Stimulated activated CD8-positive, alpha-beta memory T cell treated with anti-CD3 and anti-CD28 coated beads, Interleukin-2, amount 100 ng/mL, for 48 hours (primary cell): ENCODE measurements at regions not wholly inside any gene's neighbourhood (a gene's known extent, or its start where the extent isn't known, plus 50 kb on each side); places are given as distances from the start of the nearest gene placed in this dataset.
"Not testable (repeated sequence)": the region's sequence is repeated elsewhere in the genome, so short reads cannot be mapped to it uniquely, and the experiment has no call there.

ENCODE experiments used
- DNase-seq, 2 donors: peaks; one replicate each; pipeline ENCODE4 v3.0.0-alpha.2; 2020; ENCODE audit warnings: low read depth in 2 of 2

DNA sequence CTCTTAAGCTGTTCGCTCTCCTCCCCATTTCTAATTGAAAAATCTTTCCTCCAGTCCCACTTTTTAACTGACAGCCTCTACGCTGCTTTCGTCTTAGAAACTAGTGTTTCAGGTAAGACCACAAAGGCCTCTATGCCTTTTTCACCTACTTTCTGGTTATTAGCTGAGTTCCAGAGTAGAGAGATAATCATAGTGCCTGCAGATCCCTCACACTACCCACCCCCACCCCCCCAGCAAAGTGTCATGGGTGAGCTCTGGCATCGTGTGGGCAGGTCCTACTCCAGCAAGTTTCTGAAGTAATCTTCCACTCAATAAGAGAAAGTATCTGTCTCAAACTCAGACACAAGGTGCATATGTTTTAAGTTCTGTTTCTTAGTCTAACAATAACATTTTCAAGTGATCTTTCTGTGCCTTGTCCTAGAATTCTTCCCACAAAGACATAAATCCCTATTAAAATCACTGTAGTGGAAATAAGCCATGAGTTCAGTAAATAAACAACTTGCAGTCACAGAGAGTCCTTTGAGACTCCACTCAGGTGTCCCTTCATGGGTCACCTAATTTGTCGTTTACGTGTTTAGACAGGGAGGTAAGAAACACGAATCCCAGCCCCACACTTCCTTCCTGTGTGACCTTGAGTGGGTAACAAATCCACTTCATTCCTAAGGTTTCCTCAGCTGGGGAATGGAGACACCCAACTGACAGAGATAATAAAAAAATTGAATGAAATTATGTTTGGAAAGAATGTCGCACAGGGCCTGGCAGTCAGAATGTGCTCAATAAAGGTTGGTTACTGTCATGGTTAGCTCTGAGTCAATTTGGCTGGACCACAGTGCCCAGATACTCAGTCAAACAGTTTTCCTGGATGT, 228.9 kb upstream of the CAND1 start:
- DNase-seq: no peak

DNA sequence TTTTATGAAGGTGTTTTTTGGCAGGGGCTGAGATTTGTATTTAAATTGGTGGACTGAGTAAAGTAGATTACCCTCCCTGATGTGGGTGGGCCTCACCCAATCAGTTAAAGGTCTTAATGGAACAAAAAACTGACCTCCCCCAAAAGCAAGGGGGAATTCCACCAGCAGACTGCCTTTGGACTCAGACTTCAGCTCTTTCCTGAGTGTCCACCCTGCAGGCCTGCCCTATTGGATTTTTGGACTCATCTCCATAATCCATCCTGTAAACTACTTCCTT, 228.4 kb upstream of the CAND1 start:
- no peak for DNase-seq

DNA sequence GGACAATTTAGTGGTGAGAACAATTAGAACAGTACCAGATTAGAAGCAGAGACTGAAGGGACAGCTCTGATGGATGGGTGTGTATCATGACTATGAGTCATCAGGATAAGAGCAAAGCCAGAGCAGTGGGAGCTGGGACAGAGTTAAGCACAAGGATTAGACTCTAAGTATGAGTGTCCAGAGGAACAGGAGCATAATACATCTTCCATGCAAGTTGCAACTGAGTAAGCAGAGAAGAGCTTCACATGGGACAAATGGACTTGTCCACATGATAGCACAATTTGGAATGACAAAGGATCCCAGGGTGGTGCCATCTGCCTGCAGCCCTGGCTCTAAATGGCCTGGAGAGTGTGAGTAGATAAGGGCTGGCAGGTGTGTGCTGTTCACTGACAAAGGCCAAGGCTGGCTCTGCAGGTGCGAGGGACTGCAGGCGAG, 226.4 kb upstream of the CAND1 start:
- no peak for DNase-seq

DNA sequence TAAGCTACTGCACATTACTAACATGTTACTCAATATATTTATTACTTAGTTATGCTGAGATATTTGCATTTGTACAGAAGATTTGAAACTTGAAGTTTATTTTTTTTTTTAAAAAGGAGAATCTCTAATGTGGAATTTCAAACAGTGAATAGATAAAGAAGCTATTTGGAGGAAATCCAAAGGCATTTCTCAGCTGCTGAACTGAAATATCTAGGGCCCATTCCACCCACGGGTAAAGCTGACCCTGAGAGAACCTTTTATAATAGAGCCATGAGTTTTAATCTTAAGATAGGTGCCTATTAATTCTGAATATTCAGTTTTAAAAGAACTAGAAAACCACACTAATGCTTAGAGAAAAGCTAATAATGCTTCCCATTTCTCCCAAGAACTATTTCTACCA, 225.4 kb upstream of the CAND1 start:
- DNase-seq: no peak

DNA sequence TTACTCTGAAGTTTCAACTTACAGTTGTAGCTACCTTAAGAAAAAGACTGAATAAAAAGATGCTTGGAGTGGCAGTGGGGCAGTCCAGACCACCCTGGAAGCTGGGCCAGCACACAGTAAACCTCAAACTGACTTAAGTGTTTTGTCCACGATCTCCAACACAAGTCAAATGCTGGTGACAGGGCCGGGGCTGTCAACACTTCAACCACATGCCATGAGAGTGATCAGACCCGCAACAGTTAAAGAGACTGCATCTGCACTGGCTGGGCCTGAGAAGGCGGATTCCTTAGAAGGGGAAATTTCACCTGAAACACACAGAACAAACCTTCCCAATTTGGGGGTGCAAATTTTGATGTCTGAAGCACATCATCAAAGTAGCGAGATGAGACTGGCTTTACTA, 223.5 kb upstream of the CAND1 start:
- DNase-seq: no peak

DNA sequence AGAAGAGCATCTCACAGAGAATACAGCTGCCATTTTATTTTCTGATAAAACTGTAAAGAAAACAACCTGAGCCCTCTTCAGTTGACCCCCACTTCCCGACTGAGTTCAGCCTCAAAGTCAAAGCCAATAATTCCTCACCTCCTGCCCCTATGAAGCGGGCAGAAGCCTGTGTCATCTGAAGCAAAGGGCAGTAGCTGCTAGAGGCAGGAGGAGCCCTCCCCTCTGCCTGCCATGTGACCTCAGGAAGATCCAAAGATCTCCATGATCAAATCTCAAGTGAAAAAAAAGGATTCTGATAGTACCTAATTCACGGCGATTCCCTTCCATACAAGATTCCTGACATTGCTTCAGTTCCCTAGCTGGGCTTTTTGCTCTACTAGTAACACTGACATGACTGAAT, 223.1 kb upstream of the CAND1 start:
- no peak for DNase-seq

DNA sequence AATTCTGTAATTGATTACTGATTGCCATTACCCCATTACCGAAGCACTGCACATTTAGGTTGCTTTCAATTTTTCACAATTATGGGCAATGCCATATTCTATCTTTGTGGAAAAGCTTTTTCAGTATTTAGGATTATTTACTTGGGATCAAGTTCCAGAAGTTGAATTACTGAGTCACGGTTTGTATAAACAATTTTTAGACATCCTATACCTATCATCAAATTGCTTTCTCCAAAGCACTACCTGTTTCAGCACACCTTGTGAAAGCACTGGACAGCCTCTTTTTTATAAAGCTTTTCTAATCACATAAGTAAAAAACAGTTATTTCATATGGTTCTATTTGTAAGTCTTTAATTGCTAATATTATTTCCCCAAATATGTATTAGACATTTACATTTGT, 221.5 kb upstream of the CAND1 start:
- DNase-seq: no peak

DNA sequence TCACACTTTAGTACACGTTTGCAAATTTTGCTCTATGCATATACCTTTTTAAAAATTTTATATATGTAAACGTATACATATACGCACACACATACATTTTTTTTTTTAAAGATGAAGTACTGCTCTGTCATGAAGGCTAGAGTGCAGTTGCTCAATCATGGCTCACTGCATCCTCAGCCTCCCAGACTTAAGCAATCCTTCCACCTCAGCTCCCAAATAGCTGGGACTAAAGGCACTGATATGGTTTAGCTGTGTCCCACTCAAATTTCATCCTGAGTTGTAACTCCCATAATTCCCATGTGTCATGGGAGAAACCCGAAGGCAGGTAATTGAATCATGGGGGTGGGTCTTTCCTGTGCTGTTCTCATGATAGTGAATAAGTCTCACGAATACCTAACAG, 220.8 kb upstream of the CAND1 start:
- DNase-seq: no peak

DNA sequence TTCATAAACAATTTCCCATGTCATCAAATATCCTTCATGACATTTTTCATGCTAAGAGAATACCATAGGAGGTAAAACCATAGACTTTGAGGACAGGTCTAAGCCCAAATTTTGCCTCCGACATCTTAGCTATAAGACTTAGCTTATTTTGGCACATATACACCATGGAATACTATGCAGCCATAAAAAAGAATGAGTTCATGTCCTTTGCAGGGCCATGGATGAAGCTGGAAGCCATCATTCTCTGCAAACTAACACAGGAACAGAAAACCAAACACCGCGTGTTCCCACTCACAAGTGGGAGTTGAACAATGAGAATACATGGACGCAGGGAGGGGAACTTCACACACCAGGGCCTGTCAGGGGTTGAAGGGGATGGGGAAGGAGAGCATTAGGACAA, 220.0 kb upstream of the CAND1 start:
- not testable (repeated sequence) for DNase-seq

DNA sequence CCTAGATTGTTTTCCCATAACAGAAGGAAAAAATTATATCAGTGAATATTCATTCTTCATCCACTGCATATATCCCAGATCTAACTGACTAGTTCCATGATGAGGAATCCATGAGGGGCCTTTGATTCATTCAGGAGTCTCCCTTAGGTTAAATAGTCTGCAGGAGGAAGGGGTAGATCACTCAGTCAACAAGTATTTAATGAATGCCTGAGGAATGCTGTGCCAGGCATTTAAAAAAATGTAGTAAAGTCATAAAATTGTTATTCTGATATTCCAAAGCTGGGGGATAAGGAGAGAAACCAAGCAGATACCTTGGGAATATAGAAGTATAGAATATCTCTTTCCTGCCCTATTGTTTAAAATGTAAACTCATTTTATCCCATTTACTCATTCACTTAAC, 216.2 kb upstream of the CAND1 start:
- no peak for DNase-seq

DNA sequence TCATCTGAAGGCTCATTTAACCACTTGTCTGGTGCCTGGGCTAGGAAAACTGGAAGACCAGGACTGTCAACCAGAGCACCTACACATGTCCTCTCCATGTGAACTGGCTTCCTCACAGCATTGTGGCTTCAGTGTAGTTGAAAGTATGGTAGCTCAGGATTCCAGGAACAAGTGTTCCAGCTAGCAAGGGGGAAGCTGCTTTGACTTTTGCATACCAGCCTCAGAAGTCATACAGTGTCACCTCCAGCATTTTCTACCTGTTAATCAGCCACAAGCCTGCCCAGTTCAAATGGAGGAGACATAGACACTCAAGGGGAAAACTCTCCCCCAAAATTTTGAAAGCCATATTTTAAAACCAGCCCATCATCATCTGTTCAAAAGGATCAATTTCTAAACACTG, 212.8 kb upstream of the CAND1 start:
- no peak for DNase-seq

DNA sequence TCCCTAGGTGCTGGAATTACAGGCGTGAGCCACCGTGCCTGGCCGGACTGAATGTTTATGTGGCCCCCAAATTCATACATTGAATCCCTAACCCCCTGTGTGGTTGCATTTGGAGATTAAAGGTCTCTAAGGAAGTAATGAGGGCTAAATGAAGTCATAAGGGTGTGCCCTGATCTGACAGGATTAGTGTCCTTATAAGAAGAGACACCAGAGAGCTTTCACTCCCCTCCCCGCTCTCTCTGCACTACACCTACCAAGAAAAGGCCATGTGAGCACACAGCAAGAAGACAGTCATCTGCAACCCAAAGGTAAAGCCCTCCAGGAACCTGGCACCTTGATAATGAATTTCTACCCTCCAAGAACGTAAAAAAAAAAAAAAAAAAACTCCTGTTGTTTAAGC, 212.1 kb upstream of the CAND1 start:
- no peak for DNase-seq

DNA sequence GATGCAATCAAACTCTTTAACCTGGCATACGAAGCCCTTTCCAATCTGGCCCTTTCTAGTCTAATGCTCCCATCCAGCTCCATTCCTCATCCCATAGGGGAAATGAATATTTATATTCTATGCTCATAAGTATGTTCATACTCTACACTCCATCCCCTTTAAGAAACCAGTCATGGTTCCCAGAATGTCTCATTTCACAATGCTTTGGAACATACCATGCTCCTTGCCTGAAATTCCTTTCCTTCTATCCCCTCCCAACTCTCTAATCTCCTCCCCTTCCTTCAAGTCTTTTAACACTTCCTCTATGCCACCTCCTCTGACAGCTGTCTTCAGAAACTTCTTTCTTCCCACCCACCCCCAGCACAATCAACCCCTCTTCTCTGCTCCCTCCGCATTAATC, 207.0 kb upstream of the CAND1 start:
- DNase-seq: no peak

DNA sequence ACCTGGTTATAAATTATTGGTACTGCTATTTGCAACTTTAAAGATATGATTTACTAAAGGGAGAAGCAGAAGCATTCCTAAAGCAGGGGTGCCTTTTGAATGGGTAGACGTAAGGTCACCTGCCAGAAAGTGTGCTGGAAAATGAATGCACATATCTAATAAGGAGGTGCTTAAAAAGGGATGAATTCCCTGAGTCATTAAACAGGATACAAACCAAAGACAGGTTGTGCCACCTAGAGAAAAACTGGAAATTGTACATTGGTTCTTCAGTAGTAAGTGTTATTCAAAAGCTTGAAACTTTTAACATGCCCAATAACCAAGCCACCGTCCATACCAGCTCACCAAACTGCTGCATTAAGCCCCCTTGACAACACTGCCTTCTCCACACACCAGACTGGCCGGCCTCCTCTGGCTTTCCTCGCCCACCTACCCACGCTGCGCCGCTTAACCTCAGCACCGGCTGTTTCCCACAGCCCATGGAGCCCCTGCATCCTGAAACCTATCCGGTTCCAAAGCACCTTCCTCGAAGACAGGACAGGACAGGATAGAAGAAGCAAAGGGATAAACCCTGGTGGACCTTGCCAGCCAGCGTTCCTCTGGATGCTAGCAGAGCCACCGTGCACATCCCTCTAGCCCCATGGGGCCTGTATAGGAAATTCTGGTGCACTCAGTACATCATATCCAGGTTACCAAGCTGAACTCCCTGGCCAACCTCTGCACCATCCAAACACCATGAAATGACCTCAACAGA, 201.5 kb upstream of the CAND1 start:
- DNase-seq: no peak

DNA sequence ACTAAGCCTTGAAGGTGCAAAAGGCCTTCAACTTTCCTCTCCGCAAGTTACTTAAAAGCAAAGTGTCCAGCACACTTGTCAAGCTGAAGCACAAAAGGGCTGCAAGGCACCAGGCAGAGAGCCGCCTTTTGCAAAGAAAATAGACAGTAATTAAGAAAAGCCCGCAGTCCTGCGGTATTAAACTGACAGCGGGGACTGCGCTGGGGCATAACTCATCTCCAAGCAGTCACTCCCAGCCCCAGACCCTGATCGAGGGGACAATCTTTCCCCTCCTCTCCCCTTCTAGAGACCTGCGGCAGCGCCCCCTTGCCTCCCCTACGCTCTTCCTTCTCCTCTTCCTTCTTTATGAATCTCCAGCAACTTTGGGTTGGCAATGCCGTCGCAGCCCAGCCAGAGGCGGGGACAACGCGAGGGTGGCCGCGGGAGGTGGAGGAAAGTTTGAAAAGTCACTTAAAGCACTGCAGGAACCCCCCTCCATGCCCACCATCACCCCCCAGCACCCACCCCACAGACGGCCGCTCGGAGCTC, 200.9 kb upstream of the CAND1 start:
- no peak for DNase-seq

DNA sequence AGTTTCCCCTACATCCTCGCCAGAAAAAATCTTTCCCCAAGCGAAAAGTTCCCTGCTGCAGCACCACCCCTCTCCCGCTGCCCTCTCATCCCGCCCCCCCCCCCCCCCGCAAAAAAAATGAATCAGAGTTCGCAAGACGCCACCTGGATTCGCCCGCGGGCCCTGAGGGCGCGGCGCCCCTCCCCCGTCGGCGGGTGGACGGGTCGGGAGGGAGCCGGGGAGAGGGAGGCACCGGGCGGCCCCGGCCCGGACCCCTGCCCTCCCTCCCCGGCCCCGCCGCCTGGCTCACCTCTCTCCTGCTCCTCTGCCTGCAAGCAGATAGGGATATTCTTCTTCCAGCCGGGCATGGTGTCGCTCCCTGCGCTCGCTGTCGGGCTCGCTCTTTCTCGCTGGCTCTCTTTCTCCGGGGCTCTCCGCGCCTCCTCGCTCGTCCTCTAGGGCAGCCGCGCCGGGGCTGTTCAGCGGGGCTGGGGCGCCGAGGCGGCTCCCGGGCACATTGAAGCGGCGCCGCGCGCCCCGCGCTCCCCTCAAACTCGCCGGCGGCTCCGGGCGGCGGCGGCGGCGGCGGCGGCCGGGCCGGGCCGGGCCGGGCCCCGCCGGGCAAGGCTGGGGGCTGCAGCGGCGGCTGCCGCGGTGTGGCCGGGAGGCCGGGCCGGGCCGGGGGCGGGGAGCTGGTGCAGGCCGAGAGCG, 200.3 kb upstream of the CAND1 start:
- peak in 1 of 2 donors; percentile 25 for DNase-seq

DNA sequence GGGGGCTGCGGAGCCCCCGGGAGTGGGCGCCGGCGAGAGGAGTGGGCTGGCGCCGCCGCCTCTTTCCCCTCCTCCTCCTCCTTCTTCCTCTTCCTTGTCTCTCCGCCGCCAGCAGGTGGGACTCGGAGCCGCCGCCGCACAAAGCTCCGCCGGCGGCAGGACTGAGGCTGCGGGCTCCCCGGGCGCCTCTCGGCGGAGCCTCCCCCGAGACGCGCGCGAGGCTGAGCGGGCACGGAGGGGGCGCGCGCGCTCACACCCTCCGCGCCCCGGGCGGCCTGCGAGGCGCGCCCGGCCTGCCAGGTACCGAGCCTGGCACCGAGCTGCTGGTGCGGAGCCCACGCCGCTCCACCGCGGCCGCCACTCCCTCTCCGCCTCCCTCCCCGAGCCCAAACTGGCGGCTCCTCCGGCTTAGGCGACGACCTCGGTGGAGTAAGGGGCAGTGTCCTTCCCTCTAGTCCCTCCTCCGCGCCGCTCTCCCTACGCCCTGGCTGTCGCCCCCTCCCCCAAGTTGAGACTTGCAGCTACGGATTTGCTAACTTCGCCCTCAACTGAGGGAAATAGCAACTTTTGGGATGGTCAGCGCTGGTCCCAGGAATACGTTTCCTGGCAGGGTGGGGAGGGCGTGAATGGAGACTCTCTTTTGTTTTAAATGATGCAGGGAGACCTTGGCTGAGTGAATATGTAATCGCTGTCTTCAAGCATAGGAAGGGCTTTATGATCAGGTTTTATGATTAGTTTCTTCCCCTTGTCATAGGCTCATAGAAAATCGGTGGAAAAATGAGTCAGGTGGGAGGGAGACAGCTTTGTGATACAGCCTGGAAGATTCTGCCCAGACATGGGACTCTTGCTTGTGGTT, 199.5 kb upstream of the CAND1 start:
- peak; percentile 20 to 24 for DNase-seq

DNA sequence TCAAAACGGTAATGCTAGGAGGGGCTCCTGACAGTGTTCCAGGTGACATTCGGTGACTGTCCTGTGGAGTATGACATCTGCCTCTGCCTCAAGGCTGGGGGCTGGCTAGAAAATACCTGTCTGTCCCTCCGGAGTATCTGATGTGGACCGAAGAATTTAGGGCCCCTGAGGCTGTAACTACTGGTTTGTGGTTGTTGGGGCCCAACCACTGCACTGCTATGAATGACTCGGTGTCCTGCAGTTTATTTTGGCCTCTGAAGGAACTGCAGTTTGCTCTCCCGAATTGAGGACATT, 198.9 kb upstream of the CAND1 start:
- no peak for DNase-seq

DNA sequence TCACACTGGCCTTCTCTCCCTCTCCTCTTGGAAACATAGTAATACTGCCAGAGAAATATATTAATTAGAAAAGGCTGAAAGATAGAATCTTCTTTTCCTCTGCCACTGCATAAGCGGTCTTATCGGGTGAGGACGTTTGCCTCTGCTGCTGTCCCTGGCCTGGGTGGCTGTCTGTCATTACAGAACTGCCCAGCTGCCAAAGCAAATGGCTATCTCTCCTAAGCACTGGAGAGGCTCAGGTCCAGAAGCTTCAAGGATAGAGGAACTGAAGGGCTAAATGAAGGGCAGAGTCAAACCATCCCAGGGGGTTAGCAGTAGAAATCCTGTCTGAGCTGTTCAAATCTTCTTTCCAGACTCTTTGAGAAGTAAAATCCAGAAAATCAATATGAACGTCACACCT, 198.6 kb upstream of the CAND1 start:
- DNase-seq: no peak

DNA sequence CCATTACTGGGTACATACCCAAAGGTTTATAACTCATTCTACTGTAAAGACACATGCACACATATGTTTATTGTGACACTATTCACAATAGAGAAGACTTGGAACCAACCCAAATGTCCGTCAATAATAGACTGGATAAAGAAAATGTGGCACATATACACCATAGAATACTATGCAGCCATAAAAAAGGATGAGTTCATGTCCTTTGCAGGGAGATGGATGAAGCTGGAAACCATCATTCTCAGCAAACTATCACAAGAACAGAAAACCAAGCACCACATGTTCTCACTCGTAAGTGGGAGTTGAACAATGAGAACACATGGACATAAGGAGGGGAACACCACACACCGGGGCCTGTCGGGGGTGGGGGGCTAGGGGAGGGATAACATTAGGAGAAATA, 196.9 kb upstream of the CAND1 start:
- DNase-seq: not testable (repeated sequence)

DNA sequence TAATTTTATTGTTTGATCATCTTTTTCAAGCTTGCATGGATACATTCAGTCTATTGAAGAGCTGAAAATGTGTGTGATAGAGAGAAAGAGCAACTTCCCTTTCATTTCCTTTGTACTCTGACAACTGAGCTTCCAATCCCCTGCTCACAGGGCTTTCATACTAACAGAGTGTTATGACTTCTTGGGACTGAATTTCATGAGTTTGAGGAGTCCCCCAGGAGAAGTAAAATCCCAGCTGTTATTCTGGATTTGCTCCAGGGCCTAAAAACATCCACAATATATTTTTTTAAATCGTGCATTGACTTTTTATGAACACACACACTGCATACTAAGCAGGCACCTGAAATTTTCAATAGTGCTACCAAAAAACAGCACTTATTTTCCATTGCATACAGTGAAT, 195.8 kb upstream of the CAND1 start:
- DNase-seq: no peak

DNA sequence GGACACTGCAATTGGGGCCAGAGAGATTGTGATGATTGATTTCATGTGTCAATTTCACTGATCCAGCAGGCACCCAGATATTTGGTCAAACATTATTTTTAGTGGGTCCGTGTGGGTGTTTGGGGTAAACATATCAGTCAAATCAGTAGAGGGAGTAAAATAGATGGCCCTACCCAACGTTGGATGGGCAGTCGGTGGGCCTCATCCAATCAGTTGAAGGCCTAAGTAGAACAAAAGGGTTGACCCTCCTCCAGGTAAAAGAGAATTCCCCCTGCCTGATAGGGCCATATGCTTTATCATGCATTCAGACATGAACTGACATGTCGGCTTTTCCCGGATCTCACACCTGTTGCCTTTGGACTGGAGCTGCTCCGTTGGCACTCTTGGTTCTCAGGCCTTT, 195.1 kb upstream of the CAND1 start:
- no peak for DNase-seq
